ENCODE measurements at regions not wholly inside any gene's neighbourhood (a gene's known extent, or its start where the extent isn't known, plus 50 kb on each side); places are given as distances from the start of the nearest gene placed in this dataset.

GRCh38 chr12:11555195-11555594 lies 94.3 kb upstream of the ETV6 start:
- no peak overlapping the region for H3K4me3 Mint-ChIP-seq
- Histone ChIP-seq H3K9me2 (ENCODE audit: insufficient read depth) (no peaks in the 10 kb centered on the region), H4K20me1 (replicated peaks; ENCODE audit: insufficient read depth) (no peaks in the 10 kb centered on the region), H3F3A (replicated peaks; ENCODE audit: low read depth) (no peaks in the 10 kb centered on the region), H3K27me3 (ENCODE audit: insufficient read depth) (no peaks in the 10 kb centered on the region), H3K36me3 (ENCODE audit: insufficient read depth) (no peaks in the 10 kb centered on the region), H3K4me2 (no peak overlapping the region), H3K27ac (ENCODE audit: low read depth) (no peak overlapping the region), H3K79me2 (replicated peaks; ENCODE audit: insufficient read depth) (no peaks in the 10 kb centered on the region), H3K4me1 (ENCODE audit: insufficient read depth) (no peaks in the 10 kb centered on the region), H2AFZ (0 out of 2 replicates have a peak overlapping the region, but pooled peaks have one; percentile 21), H3K4me3 (no peak overlapping the region)
- TF ChIP-seq JUNB (IDR thresholded peaks at IDR 0.05; ENCODE audit: unreplicated experiment), result no peak
- no peak for TF ChIP-seq ETS1 (IDR thresholded peaks at IDR 0.05)
- no peak for TF ChIP-seq CTCF (conservative IDR thresholded peaks at IDR 0.05; ENCODE audit: low read depth in 2 of 2)
- TF ChIP-seq EZH2 (IDR thresholded peaks at IDR 0.05; ENCODE audit: low read depth, unreplicated experiment), result no peak
- no peak for TF ChIP-seq CREB1 (CRISPR knock-in tag; IDR thresholded peaks at IDR 0.05; ENCODE audit: low read depth)
- TF ChIP-seq ZNF114 (CRISPR knock-in tag; IDR thresholded peaks at IDR 0.05), result no peak
- TF ChIP-seq NANOG (IDR thresholded peaks at IDR 0.05; ENCODE audit: borderline replicate concordance), result no peak
- TF ChIP-seq EZH2phosphoT487 (IDR thresholded peaks at IDR 0.05; ENCODE audit: unreplicated experiment), result no peak
- TF ChIP-seq ZNF462 (CRISPR knock-in tag; IDR thresholded peaks at IDR 0.05), result no peak
- no peak for TF ChIP-seq ZNF331 (CRISPR knock-in tag; IDR thresholded peaks at IDR 0.05; ENCODE audit: low read depth)
- TF ChIP-seq STAT1 (IDR thresholded peaks at IDR 0.05; ENCODE audit: unreplicated experiment), result no peak
- no peak for TF ChIP-seq POLR2AphosphoS5 (IDR thresholded peaks at IDR 0.05; ENCODE audit: low read depth)
- peaks cover 10% of the 10 kb centered on the region; the same call in 2 of the 3 replicates for H3K4me1 Mint-ChIP-seq
- peaks cover 4% of the 10 kb centered on the region for H3K27me3 Mint-ChIP-seq (ENCODE audit: insufficient read depth, low read depth, poor library complexity)
- no peaks in the 10 kb centered on the region for H3K9me3 Mint-ChIP-seq
- DNase-seq (ENCODE audit: low spot score) (no peak), ATAC-seq (no peak)
- H3K36me3 Mint-ChIP-seq (ENCODE audit: low read depth), result no peaks in the 10 kb centered on the region
- H3K27ac Mint-ChIP-seq, result no peak overlapping the region
